Ovary (tissue), 3 donors: ENCODE measurements at regions not wholly inside any gene's neighbourhood (a gene's known extent, or its start where the extent isn't known, plus 50 kb on each side); places are given as distances from the start of the nearest gene placed in this dataset.

Experiments
- CTCF ChIP-seq, 3 donors: fragments of 450-650 bp in 2 of 3; fragments of 200-600 bp in 1 of 3; IDR thresholded peaks; one replicate each; pipeline versions ENCODE4 v1.5.1 to v1.8.0; 2016 to 2022; ENCODE audit warnings: antibody characterized with exemption in 3 of 3, mild to moderate bottlenecking in 1 of 3
- POLR2A ChIP-seq: fragments of 450-650 bp; IDR thresholded peaks from one replicate; pipeline ENCODE4 v1.6.1; 2017; ENCODE audit warnings: antibody characterized with exemption, mild to moderate bottlenecking, moderate library complexity
- donor health status: DM: no; HTN: no; CAD: no.

- TF ChIP-seq POLR2A (no peak), CTCF (IDR thresholded peaks at IDR 0.05) (no peak)
These were observed 81.0 kb upstream of the KCNK2 start for GRCh38 chr1:215001419-215002021.
